GM12878 (cell line): ENCODE measurements at regions not wholly inside any gene's neighbourhood (a gene's known extent, or its start where the extent isn't known, plus 50 kb on each side); places are given as distances from the start of the nearest gene placed in this dataset.

Source experiments
- ATAC-seq: fragments of 200-7000 bp; cut with Tn5 transposase; 3 replicates; pipeline ENCODE4 v1.9.1; 2020; ENCODE audit warnings: mild to moderate bottlenecking, moderate library complexity
- BruUV-seq: library from RNA; stranded (reverse); fragments of 400-500 nt; replicated peaks from 2 replicates; lab custom pipeline; 2021; lab: Mats Ljungman, UMichigan
- CTCF ChIA-PET: fragments of 300-600 bp; sonication (Branson Sonifier 250); formaldehyde crosslinking; extraction: SDS; loops from one replicate; lab custom pipeline; 2021; ENCODE audit warnings: inconsistent platforms; lab: Yijun Ruan, JAX
- POLR2A ChIA-PET: fragments of 350-600 bp; formaldehyde crosslinking; extraction: SDS; loops from one replicate; lab custom pipeline; 2021; ENCODE audit warnings: inconsistent platforms; lab: Charles Lee
- RAD21 ChIA-PET: fragments of 300-600 bp; sonication (Branson Sonifier 250); formaldehyde crosslinking; loops from one replicate; lab custom pipeline; 2023; ENCODE audit warnings: antibody characterized with exemption; ENCODE audit not compliant: unreplicated experiment; lab: Charles Lee
- SMC1A ChIA-PET: fragments of 300-600 bp; sonication (Branson Sonifier 250); formaldehyde crosslinking; loops from one replicate; lab custom pipeline; 2023; ENCODE audit not compliant: unreplicated experiment, uncharacterized antibody; lab: Charles Lee
- DNase-seq: peaks from one replicate; pipeline ENCODE4 v3.0.0-alpha.2; 2011; ENCODE audit warnings: low read depth, low spot score
- FAIRE-seq: peaks from 3 replicates; lab custom pipeline; 2011; peaks lifted over from hg19 to GRCh38; lab: Jason Lieb, UNC
- H2AFZ ChIP-seq: 2 replicates; pipeline ENCODE4 v1.6.0; 2011; ENCODE audit warnings: low read depth, low read length, control low read depth; ENCODE audit not compliant: control insufficient read depth
- H3K27ac ChIP-seq: 2 replicates; pipeline ENCODE4 v1.5.1; 2011; ENCODE audit warnings: control low read depth; ENCODE audit not compliant: control insufficient read depth, insufficient read depth
- H3K27me3 ChIP-seq, 2 experiments: replicated peaks in 1 of 2; 2 replicates each; pipeline versions ENCODE4 v1.6.0 to v1.6.1; 2011; ENCODE audit warnings: low read length in 1 of 2; ENCODE audit not compliant: control insufficient read depth in 2 of 2, insufficient read depth in 2 of 2
- H3K36me3 ChIP-seq, 2 experiments: 2 replicates each; pipeline ENCODE4 v1.5.1; 2011; ENCODE audit warnings: low read length in 1 of 2; ENCODE audit not compliant: control insufficient read depth in 2 of 2, insufficient read depth in 2 of 2
- H3K4me1 ChIP-seq: 2 replicates; pipeline ENCODE4 v1.6.1; 2011; ENCODE audit warnings: mild to moderate bottlenecking, low read length, moderate library complexity, mixed read lengths; ENCODE audit not compliant: control insufficient read depth, insufficient read depth
- H3K4me2 ChIP-seq: 2 replicates; pipeline ENCODE4 v1.6.0; 2011; ENCODE audit warnings: control low read depth; ENCODE audit not compliant: control insufficient read depth, insufficient read depth
- H3K4me3 ChIP-seq: fragments of 200-600 bp; sonication (generic); 2 replicates; pipeline ENCODE4 v1.5.1; 2016
- H3K79me2 ChIP-seq: 2 replicates; pipeline ENCODE4 v1.6.0; 2011; ENCODE audit warnings: low read length; ENCODE audit not compliant: control insufficient read depth, insufficient read depth
- H3K9ac ChIP-seq: 2 replicates; pipeline ENCODE4 v1.8.0; 2011; ENCODE audit warnings: low read length, control low read depth, mixed read lengths; ENCODE audit not compliant: control insufficient read depth, insufficient read depth
- H3K9me3 ChIP-seq: replicated peaks from 3 replicates; pipeline ENCODE4 v1.5.1; 2011; ENCODE audit warnings: mild to moderate bottlenecking, low read length; ENCODE audit not compliant: control insufficient read depth, insufficient read depth
- H4K20me1 ChIP-seq: 2 replicates; pipeline ENCODE4 v1.6.0; 2011; ENCODE audit not compliant: control insufficient read depth, insufficient read depth
- ASH2L ChIP-seq: fragments of 300-600, 200-600 bp; sonication (generic); IDR thresholded peaks from 2 replicates; pipeline ENCODE4 v1.6.1; 2017; ENCODE audit warnings: low read depth, mild to moderate bottlenecking, borderline replicate concordance
- BCL3 ChIP-seq: IDR thresholded peaks from 2 replicates; pipeline ENCODE4 v1.6.1; 2011; ENCODE audit warnings: borderline replicate concordance, low read depth, mild to moderate bottlenecking, moderate library complexity, low read length; ENCODE audit not compliant: insufficient read depth, poor library complexity, severe bottlenecking
- BMI1 ChIP-seq: fragments of 450-650 bp; IDR thresholded peaks from 2 replicates; pipeline ENCODE4 v1.6.1; 2016; ENCODE audit warnings: mild to moderate bottlenecking, moderate library complexity, borderline replicate concordance
- CEBPZ ChIP-seq: fragments of 150-350 bp; IDR thresholded peaks from 2 replicates; pipeline ENCODE4 v1.6.1; 2016; ENCODE audit warnings: low read depth, low read length
- EZH2 ChIP-seq: IDR thresholded peaks from 2 replicates; pipeline ENCODE4 v1.6.1; 2012; ENCODE audit warnings: low read depth, mild to moderate bottlenecking, control low read depth, inconsistent platforms, low read length, borderline replicate concordance; ENCODE audit not compliant: control insufficient read depth
- HDAC6 ChIP-seq: fragments of 200-600 bp; sonication (generic); IDR thresholded peaks from one replicate; pipeline ENCODE4 v1.8.0; 2017; ENCODE audit warnings: antibody characterized with exemption; ENCODE audit not compliant: unreplicated experiment
- KDM1A ChIP-seq: fragments of 200-600 bp; sonication (generic); IDR thresholded peaks from 2 replicates; pipeline ENCODE4 v1.6.1; 2016; ENCODE audit warnings: borderline replicate concordance
- RAD21 ChIP-seq: IDR thresholded peaks from 2 replicates; pipeline ENCODE4 v1.6.1; 2011; ENCODE audit warnings: mild to moderate bottlenecking, low read depth, low read length, moderate library complexity; ENCODE audit not compliant: insufficient read depth
- RB1 ChIP-seq: fragments of 450-650 bp; formaldehyde crosslinking; IDR thresholded peaks from 2 replicates; pipeline ENCODE4 v1.6.1; 2017; ENCODE audit warnings: mild to moderate bottlenecking, borderline replicate concordance
- REST ChIP-seq: IDR thresholded peaks from 2 replicates; pipeline ENCODE4 v1.6.1; 2012; ENCODE audit warnings: mild to moderate bottlenecking, low read depth, low read length
- RUNX3 ChIP-seq: IDR thresholded peaks from 2 replicates; pipeline ENCODE4 v1.6.1; 2012; ENCODE audit warnings: low read length, inconsistent platforms
- SUPT20H ChIP-seq: IDR thresholded peaks from 2 replicates; pipeline ENCODE4 v1.6.1; 2011; ENCODE audit warnings: low read depth, mild to moderate bottlenecking, low read length, moderate library complexity, borderline replicate concordance; ENCODE audit not compliant: control insufficient read depth
- WRNIP1 ChIP-seq: IDR thresholded peaks from 2 replicates; pipeline ENCODE4 v1.6.1; 2011; ENCODE audit warnings: low read depth, low read length, improper control_type of control experiment, borderline replicate concordance
- ZBED1 ChIP-seq: IDR thresholded peaks from 2 replicates; pipeline ENCODE4 v1.6.1; 2016; ENCODE audit warnings: borderline replicate concordance
- WGBS: methylation state at CpG from one replicate; pipeline ENCODE4 v1.1.6; 2016; ENCODE audit warnings: low lambda C conversion rate; ENCODE audit not compliant: insufficient replicate concordance, insufficient coverage; ENCODE audit errors: missing lambda C conversion rate; 5-methylcytosine and 5-hydroxymethylcytosine counted together
- in situ Hi-C: fragments of 300-500 bp; cut with MboI; formaldehyde crosslinking; loops from 9 replicates; pipeline ENCODE4 v1.14.3; 2018; ENCODE audit warnings: mixed read lengths
- intact Hi-C: fragments of 100-400 bp; cut with micrococcal nuclease; formaldehyde crosslinking; loops from one replicate; pipeline ENCODE4 v1.14.2; 2022; ENCODE audit not compliant: unreplicated experiment

- TF ChIP-seq BCL3 (no peak), EZH2 (no peak), ASH2L (no peak)
These were observed 1232.8 kb downstream of the TBC1D22A start (continued) for GRCh38 chr22:47995264-47995627.

GRCh38 chr22:47994601-47995263, 1232.3 kb downstream of the TBC1D22A start:
- Histone ChIP-seq H3K9ac (no peak overlapping the region), H3K79me2 (no peaks in the 10 kb centered on the region), H3K9me3 (no peaks in the 10 kb centered on the region; the same call in 2 of the 3 replicates), H2AFZ (no peak overlapping the region), H3K36me3 (no peaks in the 10 kb centered on the region), H3K27ac (no peak overlapping the region), H4K20me1 (no peaks in the 10 kb centered on the region), H3K27me3 (no peaks in the 10 kb centered on the region), H3K4me3 (no peak overlapping the region), H3K4me2 (no peak overlapping the region), H3K4me1 (no peaks in the 10 kb centered on the region)
- FAIRE-seq (no peak), DNase-seq (no peak), ATAC-seq (no peak)
- intact Hi-C loops = no loop called here
- whole genome bisulfite sequencing = 65% methylated on average over 11 of the region's 11 CpGs
- POLR2A ChIA-PET = no interaction called here
- BruUV-seq = no TSS peak
- RAD21 ChIA-PET = no interaction called here
- SMC1A ChIA-PET = interaction anchor here (1.2 kb wide), 1 partner anchor 45 kb away, joined by 3 read pairs; no protein-coding TSS in a partner anchor
- CTCF ChIA-PET = no interaction called here
- in situ Hi-C loops = no loop called here
- TF ChIP-seq ZBED1 (no peak), RAD21 (no peak), KDM1A (no peak), WRNIP1 (no peak), BMI1 (no peak), RB1 (no peak), HDAC6 (no peak), REST (no peak), CEBPZ (no peak), SUPT20H (no peak), RUNX3 (no peak)
